Uterus (tissue), 2 donors: ENCODE measurements at regions not wholly inside any gene's neighbourhood (a gene's known extent, or its start where the extent isn't known, plus 50 kb on each side); places are given as distances from the start of the nearest gene placed in this dataset.

Source experiments
- CTCF ChIP-seq, 4 experiments: fragments of 200-600 bp in 2 of 4; fragments of 450-650 bp in 2 of 4; sonication (generic) in 2 of 4; IDR thresholded peaks; one replicate each; pipeline ENCODE4 v1.5.1; 2016 to 2019; ENCODE audit warnings: antibody characterized with exemption in 4 of 4, mild to moderate bottlenecking in 2 of 4, moderate library complexity in 1 of 4
- POLR2A ChIP-seq, 2 donors: fragments of 450-650 bp; IDR thresholded peaks; one replicate each; pipeline ENCODE4 v1.6.1; 2016; ENCODE audit warnings: antibody characterized with exemption in 2 of 2, mild to moderate bottlenecking in 1 of 2, moderate library complexity in 1 of 2

DNA sequence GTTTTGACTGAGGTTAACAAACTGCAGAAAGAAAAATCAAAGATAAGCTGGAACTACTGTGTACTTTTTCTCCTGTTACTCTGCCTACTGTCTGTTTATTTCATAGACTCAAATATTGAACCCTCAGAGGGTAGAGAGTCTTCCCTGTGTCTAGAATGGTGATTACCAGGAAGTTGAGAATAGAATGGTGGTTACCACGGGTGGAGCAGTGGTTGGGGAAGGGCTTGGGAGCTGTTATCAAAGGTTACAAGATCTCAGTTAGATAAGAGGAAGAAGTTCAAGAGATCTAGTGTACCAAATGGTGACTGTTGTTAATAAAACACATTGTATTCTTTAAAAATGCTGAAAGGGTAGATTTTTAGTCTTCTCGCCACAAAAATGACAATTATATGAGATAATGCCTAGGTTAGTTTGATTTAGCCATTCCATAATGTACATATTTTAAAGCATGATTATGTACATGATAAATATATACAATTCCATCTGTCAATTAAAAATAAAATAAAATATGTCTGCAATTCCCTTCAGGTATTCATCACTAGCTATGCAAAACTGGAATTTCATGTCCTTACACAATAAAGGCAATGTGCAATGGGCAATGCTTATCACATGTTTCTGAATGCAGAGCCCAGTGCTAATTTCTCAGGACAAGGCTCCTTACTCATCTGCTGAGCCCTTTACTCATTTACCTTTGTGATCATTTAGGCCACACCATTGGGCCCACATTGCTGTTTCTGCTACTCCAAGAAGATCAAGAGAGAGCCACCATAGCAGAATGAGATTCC, 474.3 kb upstream of the CAMK1G start:
- no peak for TF ChIP-seq POLR2A (IDR thresholded peaks at IDR 0.05)
- no peak for TF ChIP-seq CTCF (IDR thresholded peaks at IDR 0.05)
